DMS 273 (cell line): ENCODE measurements at regions not wholly inside any gene's neighbourhood (a gene's known extent, or its start where the extent isn't known, plus 50 kb on each side); places are given as distances from the start of the nearest gene placed in this dataset.

Experiments used
- DNase-seq: peaks from one replicate; lab custom pipeline; 2025; ENCODE audit not compliant: unreplicated experiment; lab: John Stamatoyannopoulos, UW

- no peak for DNase-seq
Measured at GRCh38 chr7:25314094-25314730, 85.9 kb upstream of the NPVF start.

GRCh38 chr7:25314731-25315267 is 86.5 kb upstream of the NPVF start:
- DNase-seq, result no peak

GRCh38 chr7:25316366-25316765 is 88.1 kb upstream of the NPVF start:
- DNase-seq, result no peak

- no peak for DNase-seq
Measured at GRCh38 chr7:25318047-25318446, 89.8 kb upstream of the NPVF start.

- DNase-seq, result no peak
Measured at GRCh38 chr7:25319707-25320106, 91.4 kb upstream of the NPVF start.

- no peak for DNase-seq
Measured at GRCh38 chr7:25320791-25321190, 92.5 kb upstream of the NPVF start.

GRCh38 chr7:25321424-25321823 is 93.1 kb upstream of the NPVF start:
- DNase-seq, result no peak

GRCh38 chr7:25322473-25322872 is 94.2 kb upstream of the NPVF start:
- no peak for DNase-seq

GRCh38 chr7:25325186-25325757 is 97.0 kb upstream of the NPVF start:
- DNase-seq, result no peak

GRCh38 chr7:25326501-25327156 is 98.3 kb upstream of the NPVF start:
- DNase-seq, result no peak

GRCh38 chr7:25329815-25330214 is 101.5 kb upstream of the NPVF start:
- DNase-seq, result no peak

GRCh38 chr7:25333296-25333928 is 105.1 kb upstream of the NPVF start:
- no peak for DNase-seq

GRCh38 chr7:25347360-25348066 is 119.2 kb upstream of the NPVF start:
- no peak for DNase-seq

- peak; percentile 16 for DNase-seq
Measured at GRCh38 chr7:25348104-25348503, 119.8 kb upstream of the NPVF start.

GRCh38 chr7:25349283-25350017 is 121.2 kb upstream of the NPVF start:
- no peak for DNase-seq

GRCh38 chr7:25350041-25350440 is 121.8 kb upstream of the NPVF start:
- no peak for DNase-seq

GRCh38 chr7:25351761-25352160 is 123.5 kb upstream of the NPVF start:
- DNase-seq, result no peak

GRCh38 chr7:25353196-25353595 is 124.9 kb upstream of the NPVF start:
- DNase-seq, result no peak

- no peak for DNase-seq
Measured at GRCh38 chr7:25353732-25354131, 125.4 kb upstream of the NPVF start.

- DNase-seq, result peak; percentile 50
Measured at GRCh38 chr7:25356534-25357151, 128.4 kb upstream of the NPVF start.
